Naive thymus-derived CD8-positive, alpha-beta T cell (primary cell): ENCODE measurements at regions not wholly inside any gene's neighbourhood (a gene's known extent, or its start where the extent isn't known, plus 50 kb on each side); places are given as distances from the start of the nearest gene placed in this dataset.

Source experiments
- ATAC-seq, 2 donors: fragments of 150-1000 bp; cut with Tn5 transposase in 1 of 2; sonication (Bioruptor Pico), chemical (Tn5 transposase) in 1 of 2; 1 replicate in 1 of 2; 2 replicates in 1 of 2; pipeline ENCODE4 v1.10.0; 2021; ENCODE audit warnings: mild to moderate bottlenecking in 2 of 2, moderate library complexity in 2 of 2
- POLR2A ChIA-PET: fragments of 350-600 bp; sonication (Branson Sonifier 250); formaldehyde crosslinking; loops from one replicate; lab custom pipeline; 2021; ENCODE audit warnings: antibody characterized with exemption; lab: Charles Lee
- DNase-seq, 10 donors: peaks; one replicate each; pipeline versions ENCODE4 v3.0.0 to v3.0.0-alpha.2; 2020 to 2022
- H3K27ac Mint-ChIP-seq, 10 donors: one replicate each; pipeline ENCODE4 v1.8.0; 2020 to 2022; ENCODE audit warnings: mild to moderate bottlenecking in 10 of 10, mixed read lengths in 10 of 10, moderate library complexity in 4 of 10, inconsistent platforms in 1 of 10
- H3K27me3 Mint-ChIP-seq, 5 donors: one replicate each; pipeline ENCODE4 v1.8.0; 2021 to 2022; ENCODE audit warnings: mixed read lengths in 5 of 5
- H3K36me3 Mint-ChIP-seq, 3 donors: one replicate each; pipeline ENCODE4 v1.8.0; 2020 to 2022; ENCODE audit warnings: mixed read lengths in 3 of 3, mild to moderate bottlenecking in 2 of 3, inconsistent platforms in 1 of 3
- H3K4me1 Mint-ChIP-seq, 4 donors: one replicate each; pipeline ENCODE4 v1.8.0; 2021 to 2022; ENCODE audit warnings: mixed read lengths in 4 of 4
- H3K4me3 Mint-ChIP-seq, 10 donors: one replicate each; pipeline ENCODE4 v1.8.0; 2020 to 2022; ENCODE audit warnings: mild to moderate bottlenecking in 10 of 10, mixed read lengths in 10 of 10, moderate library complexity in 6 of 10, inconsistent platforms in 1 of 10
- H3K9me3 Mint-ChIP-seq, 9 donors: one replicate each; pipeline ENCODE4 v1.8.0; 2020 to 2022; ENCODE audit warnings: mixed read lengths in 9 of 9, mild to moderate bottlenecking in 3 of 9, inconsistent platforms in 1 of 9, moderate library complexity in 1 of 9

DNA sequence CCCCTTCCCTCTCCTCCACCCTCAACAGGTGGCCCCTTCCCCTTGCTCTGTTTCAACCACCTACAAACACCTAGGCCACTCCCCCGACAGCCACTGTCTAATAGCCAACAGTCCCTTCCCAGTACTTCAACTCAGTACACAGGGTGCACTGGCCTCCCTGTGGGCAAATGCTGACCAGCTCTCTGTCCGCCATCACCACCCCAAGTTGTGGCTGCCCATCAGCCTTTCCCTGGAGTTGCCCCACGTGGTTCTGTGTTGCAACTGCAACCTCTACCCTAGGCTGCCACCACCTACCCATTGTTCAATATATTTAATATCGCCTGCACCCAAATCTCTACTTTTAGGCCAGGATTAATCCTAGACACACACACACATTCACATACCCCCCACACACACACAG lies 173.5 kb downstream of the MREG start:
- no peak for DNase-seq
- Mint-ChIP-seq H3K27me3 (peaks cover 0 to 3% (median 0%) of the 10 kb centered on the region in 5 donors), H3K4me3 (no peak overlapping the region), H3K9me3 (no peaks in the 10 kb centered on the region), H3K27ac (no peak overlapping the region), H3K4me1 (no peaks in the 10 kb centered on the region), H3K36me3 (no peaks in the 10 kb centered on the region)
- POLR2A ChIA-PET, result no interaction called here
- ATAC-seq, result no peak

DNA sequence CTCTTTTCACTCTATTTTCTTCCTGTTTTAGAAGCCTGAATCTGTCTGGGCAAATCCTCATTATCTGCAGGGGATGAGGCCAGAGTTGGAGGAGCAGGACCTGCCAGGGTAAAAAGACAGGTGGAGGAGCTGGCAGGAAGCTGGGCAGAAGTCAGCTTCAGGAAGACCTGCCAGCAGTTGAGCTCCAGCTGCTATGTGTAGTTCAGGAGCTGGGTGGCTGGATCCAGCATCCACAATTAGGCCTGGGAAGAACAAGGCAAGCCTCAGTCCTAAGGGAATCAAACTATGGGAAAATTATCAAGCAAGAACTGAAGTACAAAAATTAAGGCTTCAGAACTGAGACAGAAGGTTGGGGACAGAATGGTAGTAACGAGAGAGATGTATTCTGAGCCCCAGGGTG lies 174.0 kb downstream of the MREG start:
- no peak for ATAC-seq
- peaks cover 0 to 3% (median 0%) of the 10 kb centered on the region in 5 donors for H3K27me3 Mint-ChIP-seq
- H3K4me3 Mint-ChIP-seq, result no peak overlapping the region
- no peak overlapping the region for H3K27ac Mint-ChIP-seq
- POLR2A ChIA-PET, result no interaction called here
- DNase-seq, result no peak
- H3K36me3 Mint-ChIP-seq, result no peaks in the 10 kb centered on the region
- H3K9me3 Mint-ChIP-seq, result no peaks in the 10 kb centered on the region
- H3K4me1 Mint-ChIP-seq, result no peaks in the 10 kb centered on the region

DNA sequence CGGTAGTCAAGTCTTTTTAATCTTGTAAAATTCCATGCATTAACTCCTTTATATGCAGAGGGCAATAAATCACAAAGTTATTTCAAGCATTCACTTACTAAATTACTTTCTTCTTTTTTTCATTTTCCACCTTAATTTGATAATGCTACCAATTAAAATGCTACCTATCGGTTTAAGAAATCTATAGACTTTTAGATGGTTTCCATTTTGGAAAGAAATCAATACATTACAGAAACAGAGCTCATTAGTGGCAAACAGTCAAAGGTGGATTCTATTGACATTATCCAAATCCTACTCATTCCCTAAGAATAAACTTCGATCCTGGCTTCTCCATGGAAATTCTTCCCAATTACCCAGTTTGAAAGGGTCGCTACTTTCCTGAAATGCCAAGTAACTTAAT lies 176.5 kb downstream of the MREG start:
- DNase-seq (no peak), ATAC-seq (no peak)
- H3K9me3 Mint-ChIP-seq, result no peaks in the 10 kb centered on the region
- POLR2A ChIA-PET, result interaction anchor here (0.7 kb wide), 1 partner anchor 36 kb away, joined by 4 read pairs; no protein-coding TSS in a partner anchor
- no peaks in the 10 kb centered on the region for H3K4me1 Mint-ChIP-seq
- H3K4me3 Mint-ChIP-seq, result no peak overlapping the region
- H3K27me3 Mint-ChIP-seq, result peaks cover 0 to 3% (median 0%) of the 10 kb centered on the region in 5 donors
- no peaks in the 10 kb centered on the region for H3K36me3 Mint-ChIP-seq
- no peak overlapping the region for H3K27ac Mint-ChIP-seq

DNA sequence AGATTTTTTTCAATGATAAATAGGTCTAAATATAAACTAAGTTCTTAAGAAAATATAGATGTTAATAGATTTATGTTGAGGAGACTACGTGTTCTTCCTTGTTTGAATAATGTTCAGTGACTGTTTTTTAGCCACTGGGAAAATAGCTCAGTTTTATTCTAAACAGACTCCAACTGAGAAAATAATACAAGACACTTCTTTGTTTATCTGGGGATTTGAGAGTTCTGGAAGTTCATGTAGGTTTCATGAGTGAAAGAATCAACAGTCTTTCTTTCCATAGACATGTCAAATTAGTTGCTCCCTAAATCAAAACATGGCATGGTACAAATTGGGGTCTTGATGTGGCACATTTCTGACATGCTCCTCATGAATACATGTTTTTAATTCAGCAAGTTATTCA lies 177.7 kb downstream of the MREG start:
- no peaks in the 10 kb centered on the region for H3K36me3 Mint-ChIP-seq
- H3K9me3 Mint-ChIP-seq, result no peaks in the 10 kb centered on the region
- no peaks in the 10 kb centered on the region for H3K4me1 Mint-ChIP-seq
- ATAC-seq, result no peak
- POLR2A ChIA-PET, result no interaction called here
- no peak for DNase-seq
- no peak overlapping the region for H3K27ac Mint-ChIP-seq
- peaks cover 0 to 3% (median 0%) of the 10 kb centered on the region in 5 donors for H3K27me3 Mint-ChIP-seq
- H3K4me3 Mint-ChIP-seq, result no peak overlapping the region

DNA sequence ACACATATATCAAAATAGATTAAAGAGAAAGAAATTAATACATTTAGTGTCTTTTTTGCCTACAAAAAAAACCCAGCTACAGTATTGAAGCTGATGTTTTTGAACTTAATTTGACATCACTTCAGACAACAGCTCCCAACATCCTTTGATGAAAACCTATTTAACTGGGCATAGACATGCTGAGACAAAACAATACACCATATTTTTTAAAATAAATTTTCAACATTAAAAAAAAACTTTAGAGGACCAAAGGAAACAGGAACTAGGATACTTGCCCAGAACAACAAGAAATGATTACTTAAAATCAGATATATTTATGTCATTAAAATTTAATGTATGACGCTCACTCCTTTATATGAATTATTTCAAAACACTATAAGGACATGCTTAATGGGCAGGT lies 178.1 kb downstream of the MREG start:
- Mint-ChIP-seq H3K36me3 (no peaks in the 10 kb centered on the region), H3K4me3 (no peak overlapping the region), H3K4me1 (no peaks in the 10 kb centered on the region), H3K27ac (no peak overlapping the region), H3K27me3 (peaks cover 0 to 3% (median 0%) of the 10 kb centered on the region in 5 donors), H3K9me3 (no peaks in the 10 kb centered on the region)
- no peak for DNase-seq
- ATAC-seq, result no peak
- POLR2A ChIA-PET, result no interaction called here

DNA sequence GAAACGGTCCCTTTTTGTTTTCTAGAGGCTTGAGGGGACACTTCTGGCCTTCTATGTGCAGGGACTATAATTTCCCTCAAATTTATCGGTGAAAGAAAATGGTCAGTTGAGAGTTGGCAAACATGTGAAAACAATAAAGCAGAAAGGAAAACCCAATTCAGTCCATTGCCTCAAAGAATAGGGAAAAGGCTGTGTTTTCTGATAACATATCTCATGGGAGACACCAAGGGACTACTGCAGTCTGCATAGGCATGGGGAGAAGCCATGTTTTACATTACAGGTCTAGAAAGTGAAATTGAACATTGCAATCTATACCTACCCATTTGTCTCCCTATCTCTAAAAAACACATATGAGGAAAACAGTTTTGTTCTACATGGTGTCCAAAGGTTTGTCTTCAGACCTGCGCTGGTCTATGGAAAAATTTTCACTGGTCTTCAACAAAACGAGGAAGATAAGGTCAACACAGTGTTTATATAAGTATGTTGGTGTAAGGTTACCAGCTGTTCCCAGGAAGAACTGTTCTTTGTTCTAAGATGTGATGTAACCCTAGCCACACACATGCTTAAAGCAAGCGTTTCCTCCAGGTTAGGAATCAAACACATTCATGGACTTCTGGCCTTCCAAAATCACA lies 179.7 kb downstream of the MREG start:
- H3K27me3 Mint-ChIP-seq, result peaks cover 0 to 4% (median 0%) of the 10 kb centered on the region in 5 donors
- POLR2A ChIA-PET, result no interaction called here
- ATAC-seq, result no peak

DNA sequence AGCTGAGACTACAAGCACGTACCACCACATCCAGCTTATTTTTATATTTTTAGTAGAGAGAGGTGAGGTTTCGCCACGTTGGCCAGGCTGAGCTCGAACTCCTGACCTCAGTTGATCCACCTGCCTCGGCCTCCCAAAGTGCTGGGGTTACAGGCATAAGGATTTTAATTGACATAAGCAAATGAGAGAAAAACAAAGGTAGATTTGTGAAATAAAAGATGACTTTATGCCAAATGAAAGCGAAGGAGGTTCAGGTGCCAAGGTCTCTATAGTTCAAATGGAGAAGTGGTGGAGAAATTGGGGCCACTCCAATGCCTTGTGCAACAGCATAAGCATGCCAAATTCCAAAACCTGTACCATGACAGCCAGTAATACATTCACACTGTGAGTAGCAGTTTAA lies 180.6 kb downstream of the MREG start:
- peaks cover 0 to 4% (median 0%) of the 10 kb centered on the region in 5 donors for H3K27me3 Mint-ChIP-seq
- POLR2A ChIA-PET, result no interaction called here
- no peak for DNase-seq
- H3K4me3 Mint-ChIP-seq, result no peak overlapping the region
- no peaks in the 10 kb centered on the region for H3K36me3 Mint-ChIP-seq
- no peak for ATAC-seq
- peaks cover 0 to 2% (median 0%) of the 10 kb centered on the region in 9 donors for H3K9me3 Mint-ChIP-seq
- H3K27ac Mint-ChIP-seq, result peak overlapping the region in 1 of 10 donors; percentile 19
- H3K4me1 Mint-ChIP-seq, result peaks cover 0 to 3% (median 0%) of the 10 kb centered on the region in 4 donors

More for the DNA sequence above, 179.7 kb downstream of the MREG start:
- H3K27ac Mint-ChIP-seq, result no peak overlapping the region
- H3K36me3 Mint-ChIP-seq, result no peaks in the 10 kb centered on the region
- no peak for DNase-seq
- H3K4me1 Mint-ChIP-seq, result peaks cover 0 to under 1% (median 0%) of the 10 kb centered on the region in 4 donors
- H3K4me3 Mint-ChIP-seq, result no peak overlapping the region
- H3K9me3 Mint-ChIP-seq, result peaks cover 0 to 2% (median 0%) of the 10 kb centered on the region in 9 donors

DNA sequence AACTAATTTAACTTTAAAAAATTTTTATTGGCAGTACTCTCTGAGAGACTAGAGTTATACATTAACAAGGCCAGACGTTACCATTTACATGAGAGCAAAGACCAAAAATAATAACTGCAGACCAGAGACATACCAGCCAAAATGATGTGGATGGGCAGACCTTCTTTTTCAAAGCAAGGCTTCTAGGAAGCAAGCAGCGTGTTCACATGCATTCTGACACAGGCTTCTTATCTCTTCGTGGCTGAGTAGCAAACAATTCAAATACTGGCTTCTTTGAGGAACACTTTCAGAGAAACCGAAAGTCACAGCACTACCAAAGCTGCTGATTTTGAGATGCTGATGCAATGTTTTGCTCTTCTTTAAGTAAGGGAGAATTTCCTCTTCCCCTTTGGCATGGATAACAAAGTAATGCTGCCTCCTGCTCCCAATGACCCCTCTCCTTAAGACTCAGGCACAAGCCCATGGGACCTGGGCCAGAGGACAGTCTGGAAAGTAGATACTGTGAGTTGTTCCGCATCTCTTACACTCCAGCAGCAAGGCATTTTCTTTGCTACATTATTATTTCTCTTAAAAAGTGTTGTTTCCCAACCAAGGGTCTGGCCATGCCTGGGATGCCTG lies 181.9 kb downstream of the MREG start:
- DNase-seq (no peak), ATAC-seq (no peak)
- Mint-ChIP-seq H3K9me3 (peaks cover 0 to 2% (median 0%) of the 10 kb centered on the region in 9 donors), H3K4me1 (peaks cover 0 to 3% (median 0%) of the 10 kb centered on the region in 4 donors), H3K27ac (no peak overlapping the region), H3K4me3 (no peak overlapping the region), H3K27me3 (peaks cover 0 to 4% (median 0%) of the 10 kb centered on the region in 5 donors), H3K36me3 (no peaks in the 10 kb centered on the region)
- POLR2A ChIA-PET, result no interaction called here

DNA sequence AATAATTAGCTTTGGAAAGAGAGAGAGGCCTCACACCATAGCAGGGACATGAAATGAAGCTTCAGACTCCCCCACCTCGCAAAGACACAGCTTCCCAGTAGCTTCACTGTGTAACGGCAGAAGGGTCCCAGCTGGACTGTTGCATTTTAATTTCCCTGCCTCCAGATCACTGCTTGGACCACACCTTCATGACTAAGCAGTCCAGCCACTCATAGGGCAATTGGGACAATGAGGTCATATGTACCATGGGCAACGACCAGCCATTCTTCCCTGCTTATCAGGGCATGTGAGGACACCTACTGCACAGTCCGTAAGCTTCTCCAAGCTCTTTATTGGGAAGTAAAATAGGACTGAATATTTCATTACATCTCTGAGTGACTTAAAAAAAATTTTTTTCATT lies 183.0 kb downstream of the MREG start:
- Mint-ChIP-seq H3K36me3 (no peaks in the 10 kb centered on the region), H3K27ac (no peak overlapping the region), H3K27me3 (peaks cover 0 to 4% (median 0%) of the 10 kb centered on the region in 5 donors), H3K4me3 (no peak overlapping the region), H3K4me1 (peaks cover 0 to 3% (median 0%) of the 10 kb centered on the region in 4 donors), H3K9me3 (peaks cover 0 to 2% (median 0%) of the 10 kb centered on the region in 9 donors)
- DNase-seq (no peak), ATAC-seq (no peak)
- POLR2A ChIA-PET, result no interaction called here

DNA sequence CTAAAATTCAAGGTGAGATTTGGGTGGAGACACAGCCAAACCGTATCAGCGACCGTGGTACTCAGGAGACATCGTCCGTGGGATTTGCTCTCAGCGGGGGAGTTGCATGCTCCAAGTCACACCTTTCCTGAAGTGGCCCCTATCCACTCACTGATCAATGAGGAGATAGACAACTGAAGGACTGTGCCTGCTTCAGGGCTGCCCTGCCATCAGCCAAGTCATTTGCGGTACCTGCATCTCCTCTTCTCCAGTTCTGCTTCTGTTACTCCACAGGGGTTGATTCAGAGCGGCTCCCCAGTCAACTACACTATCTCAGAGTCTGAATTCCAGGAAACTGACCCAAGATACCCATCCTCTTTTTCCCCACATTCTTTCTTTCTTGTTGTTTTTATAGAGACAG lies 184.1 kb downstream of the MREG start:
- H3K36me3 Mint-ChIP-seq, result no peaks in the 10 kb centered on the region
- H3K27me3 Mint-ChIP-seq, result peaks cover 0 to 4% (median 0%) of the 10 kb centered on the region in 5 donors
- H3K4me3 Mint-ChIP-seq, result no peak overlapping the region
- DNase-seq (no peak), ATAC-seq (no peak)
- no peak overlapping the region for H3K27ac Mint-ChIP-seq
- POLR2A ChIA-PET, result no interaction called here
- peaks cover 0 to 3% (median 0%) of the 10 kb centered on the region in 4 donors for H3K4me1 Mint-ChIP-seq
- H3K9me3 Mint-ChIP-seq, result peaks cover 0 to 2% (median 0%) of the 10 kb centered on the region in 9 donors

DNA sequence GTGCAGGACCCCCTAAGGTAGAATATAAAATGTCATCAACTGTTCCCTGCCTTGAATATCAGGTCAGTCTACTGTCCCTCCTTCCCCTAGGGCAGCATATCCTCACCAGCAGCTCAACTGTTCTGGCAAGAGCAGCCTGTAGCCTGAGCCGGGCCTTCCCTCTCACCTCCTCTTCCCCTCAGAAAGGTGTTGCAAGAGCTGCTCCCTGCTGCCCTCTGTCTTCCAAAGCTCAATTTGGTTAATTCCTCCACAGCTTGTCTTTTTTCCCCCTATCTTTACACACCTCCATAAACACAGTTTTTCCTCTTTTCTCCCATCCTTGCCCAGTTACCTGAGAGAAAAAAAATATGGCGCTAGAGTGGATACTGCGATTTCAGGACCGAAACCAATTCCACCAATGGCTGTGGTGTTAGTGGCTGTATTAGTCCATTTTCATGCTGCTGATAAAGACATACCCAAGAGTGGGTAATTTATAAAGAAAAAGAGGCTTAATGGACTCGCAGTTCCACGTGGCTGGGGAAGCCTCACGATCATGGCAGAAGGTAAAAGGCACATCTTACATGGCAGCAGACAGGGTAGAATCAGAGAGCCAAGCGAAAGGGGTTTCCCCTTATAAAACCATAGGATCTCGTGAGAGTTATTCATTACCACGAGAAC lies 184.7 kb downstream of the MREG start:
- POLR2A ChIA-PET, result no interaction called here
- H3K27ac Mint-ChIP-seq, result peak overlapping the region in 1 of 10 donors; percentile 21
- DNase-seq (peak in 8 of 10 donors; percentile 2 to 70 (median 40)), ATAC-seq (peak; percentile 50 to 68)
- no peaks in the 10 kb centered on the region for H3K36me3 Mint-ChIP-seq
- peaks cover 0 to 4% (median 0%) of the 10 kb centered on the region in 5 donors for H3K27me3 Mint-ChIP-seq
- H3K9me3 Mint-ChIP-seq, result peaks cover 0 to 4% (median 0%) of the 10 kb centered on the region in 9 donors
- H3K4me1 Mint-ChIP-seq, result peaks cover 0 to 3% (median 0%) of the 10 kb centered on the region in 4 donors
- H3K4me3 Mint-ChIP-seq, result no peak overlapping the region

DNA sequence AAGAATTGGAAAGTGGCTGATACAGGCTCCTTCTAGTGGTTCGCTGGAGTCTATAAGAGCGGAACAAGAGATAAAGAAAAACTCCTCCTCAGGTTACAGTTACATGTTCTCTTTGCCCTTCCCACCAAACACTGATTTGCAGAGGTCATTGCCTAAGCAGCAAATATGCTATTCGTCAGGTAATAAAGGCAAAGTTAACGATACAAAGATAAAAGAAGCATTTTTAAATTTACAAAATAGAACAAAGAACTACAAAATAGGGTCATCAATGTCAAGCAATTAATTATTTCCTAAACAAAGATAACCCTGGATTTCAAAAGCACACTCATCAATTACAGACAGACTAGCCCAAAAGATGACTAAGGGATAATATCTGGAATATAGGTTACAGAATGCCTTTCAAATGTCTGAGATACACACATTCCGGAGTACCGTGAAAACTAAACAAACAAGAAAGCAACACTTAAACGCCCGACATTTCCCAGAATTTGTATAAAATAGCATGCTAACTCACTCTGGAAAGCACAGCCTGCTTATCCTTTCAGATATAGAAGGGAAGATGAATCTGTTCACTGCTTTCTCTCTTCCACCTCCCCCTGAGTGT lies 186.4 kb downstream of the MREG start:
- DNase-seq (no peak), ATAC-seq (no peak)
- no peak overlapping the region for H3K4me3 Mint-ChIP-seq
- peaks cover 0 to 4% (median 0%) of the 10 kb centered on the region in 5 donors for H3K27me3 Mint-ChIP-seq
- POLR2A ChIA-PET, result no interaction called here
- H3K27ac Mint-ChIP-seq, result no peak overlapping the region
- H3K36me3 Mint-ChIP-seq, result no peaks in the 10 kb centered on the region
- peaks cover 0 to 3% (median 0%) of the 10 kb centered on the region in 4 donors for H3K4me1 Mint-ChIP-seq
- peaks cover 0 to 8% (median 0%) of the 10 kb centered on the region in 9 donors for H3K9me3 Mint-ChIP-seq

DNA sequence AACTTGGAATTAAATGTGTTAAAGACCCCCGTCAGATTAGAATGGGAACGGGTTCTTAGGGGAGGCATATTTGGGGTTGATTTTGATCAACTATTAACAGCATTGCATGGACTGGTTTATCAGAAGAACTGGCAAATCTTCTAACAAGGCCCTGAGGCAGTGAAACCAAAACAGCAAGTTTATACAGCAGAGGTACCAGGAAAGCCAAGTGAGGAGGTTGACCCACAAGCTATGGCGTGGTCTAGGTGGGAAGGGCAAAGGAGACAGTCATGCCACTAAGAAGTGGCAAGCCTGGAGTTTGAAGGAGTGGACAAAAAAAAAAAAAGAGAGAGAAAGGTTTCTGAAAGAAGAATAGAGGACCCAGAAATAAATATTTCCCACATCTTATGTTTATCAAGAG lies 187.0 kb downstream of the MREG start:
- no peak for DNase-seq
- Mint-ChIP-seq H3K9me3 (peaks cover 0 to 8% (median 0%) of the 10 kb centered on the region in 9 donors), H3K4me3 (no peak overlapping the region), H3K4me1 (peaks cover 0 to 3% (median 0%) of the 10 kb centered on the region in 4 donors), H3K27me3 (peaks cover 0 to 6% (median 0%) of the 10 kb centered on the region in 5 donors), H3K36me3 (peaks cover 0 to 2% (median 0%) of the 10 kb centered on the region in 3 donors), H3K27ac (no peak overlapping the region)
- POLR2A ChIA-PET, result no interaction called here
- no peak for ATAC-seq
